ENCODE measurements at regions not wholly inside any gene's neighbourhood (a gene's known extent, or its start where the extent isn't known, plus 50 kb on each side); places are given as distances from the start of the nearest gene placed in this dataset.

DNA sequence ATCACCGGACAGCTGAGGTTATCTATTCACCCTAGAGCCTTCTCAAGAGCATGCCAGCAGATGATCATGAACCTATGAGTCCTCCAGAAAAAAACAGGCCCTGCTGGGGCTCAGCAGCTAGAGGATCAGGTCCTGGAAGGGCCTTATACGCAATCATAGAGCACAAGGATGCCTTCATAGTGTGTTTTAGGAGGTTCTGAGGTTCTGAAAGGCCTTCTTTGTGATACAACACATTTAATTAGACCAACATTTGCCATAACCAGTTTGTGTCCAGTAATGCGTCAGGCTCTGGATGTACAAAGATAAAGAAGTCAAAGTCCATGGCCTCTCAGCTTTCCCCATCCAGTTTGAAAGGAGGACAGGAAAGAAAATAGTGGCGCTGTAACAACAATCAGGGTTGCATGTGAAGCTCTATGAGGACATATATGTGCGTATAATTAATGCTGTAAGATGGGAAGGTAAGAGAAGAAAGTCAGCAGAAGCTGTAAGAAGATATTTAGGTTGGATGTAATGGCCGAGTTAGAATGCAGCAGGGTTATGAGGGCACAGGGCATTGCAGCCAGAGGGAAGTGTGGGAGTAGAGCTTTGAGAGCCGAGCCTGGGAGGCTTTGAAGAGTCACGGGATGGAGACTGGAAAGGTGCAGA is 302.6 kb upstream of the TBL1XR1 start (continued):
- TF ChIP-seq, protein P1, sequence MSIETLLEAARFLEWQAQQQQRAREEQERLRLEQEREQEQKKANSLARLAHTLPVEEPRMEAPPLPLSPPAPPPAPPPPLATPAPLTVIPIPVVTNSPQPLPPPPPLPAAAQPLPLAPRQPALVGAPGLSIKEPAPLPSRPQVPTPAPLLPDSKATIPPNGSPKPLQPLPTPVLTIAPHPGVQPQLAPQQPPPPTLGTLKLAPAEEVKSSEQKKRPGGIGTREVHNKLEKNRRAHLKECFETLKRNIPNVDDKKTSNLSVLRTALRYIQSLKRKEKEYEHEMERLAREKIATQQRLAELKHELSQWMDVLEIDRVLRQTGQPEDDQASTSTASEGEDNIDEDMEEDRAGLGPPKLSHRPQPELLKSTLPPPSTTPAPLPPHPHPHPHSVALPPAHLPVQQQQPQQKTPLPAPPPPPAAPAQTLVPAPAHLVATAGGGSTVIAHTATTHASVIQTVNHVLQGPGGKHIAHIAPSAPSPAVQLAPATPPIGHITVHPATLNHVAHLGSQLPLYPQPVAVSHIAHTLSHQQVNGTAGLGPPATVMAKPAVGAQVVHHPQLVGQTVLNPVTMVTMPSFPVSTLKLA (IDR thresholded peaks at IDR 0.05) = no peak
- TF ChIP-seq IKZF4 (CRISPR knock-in tag; IDR thresholded peaks at IDR 0.05; ENCODE audit: borderline replicate concordance, low read depth, not compliant biosample characterization) (no peak), ZNF607 (CRISPR knock-in tag; IDR thresholded peaks at IDR 0.05; ENCODE audit: borderline replicate concordance) (no peak), ZNF230 (CRISPR knock-in tag; IDR thresholded peaks at IDR 0.05) (no peak), SRSF4 (IDR thresholded peaks at IDR 0.05; ENCODE audit: low read depth, low read length, poor library complexity, severe bottlenecking) (no peak), ZNF335 (CRISPR knock-in tag; IDR thresholded peaks at IDR 0.05) (no peak), ZNF33A (CRISPR knock-in tag; IDR thresholded peaks at IDR 0.05; ENCODE audit: borderline replicate concordance) (no peak), AGO1 (IDR thresholded peaks at IDR 0.05; ENCODE audit: low read depth, low read length, poor library complexity, severe bottlenecking) (no peak), KDM3A (CRISPR knock-in tag; IDR thresholded peaks at IDR 0.05; ENCODE audit: low read depth) (0 out of 2 replicates have a peak, but pooled peaks have one; percentile 49), RERE (CRISPR knock-in tag; IDR thresholded peaks at IDR 0.05; ENCODE audit: low read depth) (no peak), MIER3 (CRISPR knock-in tag; IDR thresholded peaks at IDR 0.05; ENCODE audit: borderline replicate concordance) (peak; percentile 21; the same call in 1 of the 2 replicates), MAFF (IDR thresholded peaks at IDR 0.05; ENCODE audit: low read depth, low read length) (no peak), ZNF431 (CRISPR knock-in tag; IDR thresholded peaks at IDR 0.05; ENCODE audit: borderline replicate concordance, low read depth) (no peak), ZNF282 (IDR thresholded peaks at IDR 0.05; ENCODE audit: partially characterized antibody) (peak; percentile 67), ZNF317 (CRISPR knock-in tag; IDR thresholded peaks at IDR 0.05) (peak; percentile 89), JUNB (CRISPR knock-in tag; IDR thresholded peaks at IDR 0.05; ENCODE audit: borderline replicate concordance) (no peak), NFIC (IDR thresholded peaks at IDR 0.05; ENCODE audit: low read length) (peak; percentile 63; the same call in 1 of the 2 replicates), RBAK (CRISPR knock-in tag; IDR thresholded peaks at IDR 0.05) (no peak), ZNF24 (IDR thresholded peaks at IDR 0.05) (no peak)
- TF ChIP-seq, protein P2, sequence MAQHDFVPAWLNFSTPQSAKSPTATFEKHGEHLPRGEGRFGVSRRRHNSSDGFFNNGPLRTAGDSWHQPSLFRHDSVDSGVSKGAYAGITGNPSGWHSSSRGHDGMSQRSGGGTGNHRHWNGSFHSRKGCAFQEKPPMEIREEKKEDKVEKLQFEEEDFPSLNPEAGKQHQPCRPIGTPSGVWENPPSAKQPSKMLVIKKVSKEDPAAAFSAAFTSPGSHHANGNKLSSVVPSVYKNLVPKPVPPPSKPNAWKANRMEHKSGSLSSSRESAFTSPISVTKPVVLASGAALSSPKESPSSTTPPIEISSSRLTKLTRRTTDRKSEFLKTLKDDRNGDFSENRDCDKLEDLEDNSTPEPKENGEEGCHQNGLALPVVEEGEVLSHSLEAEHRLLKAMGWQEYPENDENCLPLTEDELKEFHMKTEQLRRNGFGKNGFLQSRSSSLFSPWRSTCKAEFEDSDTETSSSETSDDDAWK (CRISPR knock-in tag; IDR thresholded peaks at IDR 0.05) = no peak
- TF ChIP-seq, protein P3, sequence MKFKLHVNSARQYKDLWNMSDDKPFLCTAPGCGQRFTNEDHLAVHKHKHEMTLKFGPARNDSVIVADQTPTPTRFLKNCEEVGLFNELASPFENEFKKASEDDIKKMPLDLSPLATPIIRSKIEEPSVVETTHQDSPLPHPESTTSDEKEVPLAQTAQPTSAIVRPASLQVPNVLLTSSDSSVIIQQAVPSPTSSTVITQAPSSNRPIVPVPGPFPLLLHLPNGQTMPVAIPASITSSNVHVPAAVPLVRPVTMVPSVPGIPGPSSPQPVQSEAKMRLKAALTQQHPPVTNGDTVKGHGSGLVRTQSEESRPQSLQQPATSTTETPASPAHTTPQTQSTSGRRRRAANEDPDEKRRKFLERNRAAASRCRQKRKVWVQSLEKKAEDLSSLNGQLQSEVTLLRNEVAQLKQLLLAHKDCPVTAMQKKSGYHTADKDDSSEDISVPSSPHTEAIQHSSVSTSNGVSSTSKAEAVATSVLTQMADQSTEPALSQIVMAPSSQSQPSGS (CRISPR knock-in tag; IDR thresholded peaks at IDR 0.05) = no peak
